SK-N-MC (cell line): ENCODE measurements at regions not wholly inside any gene's neighbourhood (a gene's known extent, or its start where the extent isn't known, plus 50 kb on each side); places are given as distances from the start of the nearest gene placed in this dataset.

Source experiments
- DNase-seq: peaks from one replicate; pipeline ENCODE4 v3.0.0-alpha.2; 2011; ENCODE audit warnings: low read depth, low spot score
- H3K27ac ChIP-seq: fragments of 200-600 bp; sonication (generic); 2 replicates; pipeline ENCODE4 v1.5.1; 2016; ENCODE audit warnings: mixed run types
- H3K36me3 ChIP-seq: fragments of 200-600 bp; sonication (generic); 2 replicates; pipeline ENCODE4 v1.6.1; 2017; ENCODE audit warnings: antibody characterized with exemption, low read length, mixed read lengths; ENCODE audit not compliant: insufficient read depth
- H3K4me3 ChIP-seq: fragments of 200-600 bp; sonication (generic); 2 replicates; pipeline ENCODE4 v1.5.1; 2016
- H3K9ac ChIP-seq: fragments of 200-600 bp; sonication (generic); 2 replicates; pipeline ENCODE4 v1.8.0; 2017; ENCODE audit warnings: mixed run types, mixed read lengths; ENCODE audit not compliant: insufficient read length
- H3K9me3 ChIP-seq: fragments of 200-600 bp; sonication (generic); 2 replicates; pipeline ENCODE4 v1.6.1; 2017; ENCODE audit warnings: low read depth, mild to moderate bottlenecking, antibody characterized with exemption, low read length, moderate library complexity, mixed read lengths
- EZH2 ChIP-seq: fragments of 200-600 bp; sonication (generic); IDR thresholded peaks from one replicate; pipeline ENCODE4 v1.6.1; 2017; ENCODE audit warnings: antibody characterized with exemption
- FOXP2 ChIP-seq: optimal IDR thresholded peaks from 2 replicates; pipeline ENCODE3; 2011; ENCODE audit warnings: mild to moderate bottlenecking, moderate library complexity; ENCODE audit not compliant: insufficient read depth; ENCODE audit errors: extremely low read length, control extremely low read depth
- POLR2AphosphoS5 ChIP-seq: IDR thresholded peaks from 2 replicates; pipeline ENCODE4 v1.6.1; 2012; ENCODE audit warnings: mild to moderate bottlenecking, low read depth, low read length, borderline replicate concordance

GRCh38 chr22:23373601-23374000 is 193.3 kb downstream of the BCR start:
- no peaks in the 10 kb centered on the region for H3K36me3 ChIP-seq
- TF ChIP-seq EZH2, result no peak
- TF ChIP-seq FOXP2, result no peak
- TF ChIP-seq POLR2AphosphoS5, result no peak
- DNase-seq, result no peak

GRCh38 chr22:23370251-23370650 is 189.9 kb downstream of the BCR start:
- Histone ChIP-seq H3K9me3 (no peaks in the 10 kb centered on the region), H3K36me3 (no peaks in the 10 kb centered on the region), H3K4me3 (no peak overlapping the region), H3K9ac (no peak overlapping the region), H3K27ac (no peak overlapping the region)
- DNase-seq, result no peak
- no peak for TF ChIP-seq FOXP2
- TF ChIP-seq EZH2, result no peak
- no peak for TF ChIP-seq POLR2AphosphoS5

More at GRCh38 chr22:23373601-23374000, 193.3 kb downstream of the BCR start:
- no peak overlapping the region for H3K27ac ChIP-seq
- H3K4me3 ChIP-seq, result no peak overlapping the region
- H3K9ac ChIP-seq, result no peak overlapping the region
- H3K9me3 ChIP-seq, result no peaks in the 10 kb centered on the region

GRCh38 chr22:23369054-23369685 is 188.9 kb downstream of the BCR start:
- Histone ChIP-seq H3K9me3 (no peaks in the 10 kb centered on the region), H3K4me3 (no peak overlapping the region), H3K36me3 (no peaks in the 10 kb centered on the region), H3K9ac (no peak overlapping the region), H3K27ac (no peak overlapping the region)
- DNase-seq, result no peak
- TF ChIP-seq POLR2AphosphoS5 (no peak), EZH2 (no peak), FOXP2 (no peak)
